Activated gamma-delta T cell treated with anti-CD3 and anti-CD28 coated beads, Interleukin-2, amount 50 U/mL, for 16 hours (primary cell): ENCODE measurements at regions not wholly inside any gene's neighbourhood (a gene's known extent, or its start where the extent isn't known, plus 50 kb on each side); places are given as distances from the start of the nearest gene placed in this dataset.
"Not testable (repeated sequence)": the region's sequence is repeated elsewhere in the genome, so short reads cannot be mapped to it uniquely, and the experiment has no call there.

Source experiments
- DNase-seq: peaks from one replicate; pipeline ENCODE4 v3.0.0-alpha.2; 2020; ENCODE audit warnings: low read depth

- no peak for DNase-seq
Observed at GRCh38 chr1:25131794-25132193, 100.5 kb downstream of the SYF2 start.

- DNase-seq: no peak
Observed at GRCh38 chr1:25130895-25131294, 101.4 kb downstream of the SYF2 start.

DNA sequence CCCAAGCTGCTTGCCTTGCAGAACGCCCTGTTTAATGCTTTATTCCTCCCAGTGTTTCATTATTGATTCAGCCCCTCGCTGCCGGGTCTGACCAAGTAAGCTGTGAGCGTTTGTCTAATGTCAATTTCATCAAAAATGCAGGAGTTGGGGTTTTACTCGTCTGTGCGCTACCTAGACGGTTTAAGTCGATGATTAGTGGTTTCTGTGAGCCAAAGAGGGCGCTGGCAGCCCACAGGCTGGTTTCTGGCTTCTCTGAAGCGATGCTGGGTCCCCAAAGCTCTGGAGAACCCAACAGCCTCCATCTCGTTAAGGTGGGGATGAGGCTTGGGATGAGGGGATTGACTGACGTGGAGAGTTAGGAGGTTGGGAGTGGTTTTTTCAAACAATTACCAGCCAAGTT is 102.9 kb downstream of the SYF2 start:
- DNase-seq: no peak

DNA sequence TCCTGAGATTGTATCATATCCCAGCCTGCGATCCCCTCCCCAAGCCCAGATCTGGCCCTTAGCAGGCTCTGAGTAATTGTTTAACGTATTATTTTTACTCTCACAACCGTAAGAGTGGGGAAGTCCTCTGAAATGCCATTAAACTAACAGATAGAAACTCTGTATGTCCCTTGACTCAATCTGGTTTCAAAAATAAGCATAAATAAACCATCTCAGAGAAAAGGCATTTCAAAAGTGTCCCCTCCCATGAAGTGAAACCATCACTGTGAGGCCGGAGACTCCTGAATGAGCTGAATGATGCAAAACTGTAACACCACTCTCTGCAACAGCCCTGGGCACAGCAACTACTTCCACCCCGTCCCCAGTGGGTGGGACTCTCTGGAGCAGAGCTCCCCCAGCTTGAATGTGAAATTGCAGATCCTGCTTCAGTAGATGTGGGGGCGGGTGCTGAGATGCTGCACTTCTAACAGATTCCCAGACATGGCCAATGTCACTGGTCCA is 104.1 kb downstream of the SYF2 start:
- DNase-seq: no peak

DNA sequence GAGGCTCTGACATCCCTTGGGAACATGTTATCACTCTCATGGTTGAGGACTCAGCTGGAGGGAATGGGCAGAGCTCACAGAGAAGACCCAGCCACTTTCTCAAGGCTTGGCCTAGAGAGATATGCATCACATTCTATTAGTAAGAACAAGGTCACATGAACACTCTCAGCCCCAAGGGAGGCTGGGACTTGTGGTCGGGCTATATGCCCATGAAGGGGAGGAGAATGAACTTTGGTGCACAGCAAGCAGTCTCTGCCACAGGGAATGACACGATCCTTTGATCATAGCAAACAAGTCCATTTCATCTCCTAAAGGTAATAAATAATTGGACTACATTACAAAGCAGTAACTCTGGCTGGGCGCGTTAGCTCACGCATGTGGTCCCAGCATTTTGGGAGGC is 105.7 kb downstream of the SYF2 start:
- no peak for DNase-seq

- no peak for DNase-seq
Observed at GRCh38 chr1:25123551-25123950, 108.8 kb downstream of the SYF2 start.

- no peak for DNase-seq
Observed at GRCh38 chr1:25122747-25123146, 109.6 kb downstream of the SYF2 start.

DNA sequence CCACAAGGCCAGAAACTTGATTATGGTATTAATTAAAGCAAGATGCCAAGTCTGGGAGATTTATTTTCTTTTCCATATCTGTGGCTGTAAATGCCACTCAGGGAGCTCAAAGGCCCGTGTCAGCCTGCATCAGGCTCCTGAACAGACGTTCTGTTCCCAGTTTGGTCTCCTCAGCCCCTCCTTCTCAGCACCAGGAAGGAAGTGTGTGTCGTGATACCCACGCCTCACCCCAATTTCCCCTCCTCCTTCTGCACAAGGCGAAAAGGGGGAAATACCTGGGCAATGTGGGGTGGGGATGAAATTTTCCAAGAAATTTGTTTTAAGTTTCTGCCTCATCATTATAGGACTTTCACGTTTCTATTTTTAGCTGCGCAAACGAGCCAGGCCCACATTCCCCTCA is 112.0 kb downstream of the SYF2 start:
- DNase-seq: no peak

DNA sequence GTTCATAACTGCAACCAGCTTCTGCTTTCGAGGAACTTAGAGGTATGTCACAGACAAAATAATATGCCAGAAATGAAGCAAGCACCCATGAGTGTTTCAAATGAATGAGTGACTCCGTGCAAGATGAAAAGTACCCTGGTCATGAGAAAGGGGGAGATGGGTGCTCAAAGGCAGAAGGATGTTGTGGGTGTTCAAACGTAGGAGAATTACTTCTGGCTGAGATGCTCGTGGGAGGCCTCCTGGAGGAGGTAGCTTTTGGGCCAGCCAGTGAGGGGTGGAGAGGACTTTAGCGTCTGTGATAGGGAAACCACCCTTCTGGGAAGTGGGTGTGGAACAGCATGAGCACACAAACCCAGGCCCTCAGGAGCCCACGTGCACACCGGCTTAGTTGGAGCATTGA is 113.8 kb downstream of the SYF2 start:
- DNase-seq: no peak

- no peak for DNase-seq
Observed at GRCh38 chr1:25117233-25117823, 115.0 kb downstream of the SYF2 start.

DNA sequence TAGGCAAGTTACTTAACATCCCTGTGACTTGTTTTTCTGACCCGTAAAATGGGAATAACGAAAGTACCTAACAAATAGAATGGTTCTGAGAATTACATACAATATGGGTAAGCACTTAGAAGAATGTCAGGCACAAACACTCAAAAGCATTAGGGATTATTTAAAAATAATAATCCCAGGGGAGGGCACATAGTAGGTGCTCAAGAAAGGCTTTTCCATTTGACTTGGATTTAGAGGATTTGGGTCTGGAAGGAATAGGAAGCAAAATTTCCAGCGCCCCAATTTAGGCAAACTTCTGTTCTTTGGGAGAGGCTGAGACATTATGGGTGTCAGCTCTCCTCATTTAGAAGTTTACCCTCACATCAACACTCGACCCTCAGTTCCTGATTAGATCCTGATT is 115.5 kb downstream of the SYF2 start:
- no peak for DNase-seq

DNA sequence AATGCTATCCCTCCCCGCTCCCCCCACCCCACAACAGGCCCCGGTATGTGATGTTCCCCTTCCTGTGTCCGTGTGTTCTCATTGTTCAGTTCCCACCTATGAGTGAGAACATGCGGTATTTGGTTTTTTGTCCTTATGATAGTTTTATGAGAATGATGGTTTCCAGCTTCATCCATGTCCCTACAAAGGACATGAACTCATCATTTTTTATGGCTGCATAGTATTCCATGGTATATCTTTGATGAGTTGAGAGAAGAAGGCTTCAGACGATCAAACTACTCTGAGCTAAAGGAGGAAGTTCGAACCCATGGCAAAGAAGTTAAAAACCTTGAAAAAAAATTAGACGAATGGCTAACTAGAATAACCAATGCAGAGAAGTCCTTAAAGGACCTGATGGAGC is 116.2 kb downstream of the SYF2 start:
- not testable (repeated sequence) for DNase-seq

GRCh38 chr1:25113731-25114130 is 118.6 kb downstream of the SYF2 start:
- DNase-seq: no peak

GRCh38 chr1:25113086-25113485 is 119.2 kb downstream of the SYF2 start:
- no peak for DNase-seq

DNA sequence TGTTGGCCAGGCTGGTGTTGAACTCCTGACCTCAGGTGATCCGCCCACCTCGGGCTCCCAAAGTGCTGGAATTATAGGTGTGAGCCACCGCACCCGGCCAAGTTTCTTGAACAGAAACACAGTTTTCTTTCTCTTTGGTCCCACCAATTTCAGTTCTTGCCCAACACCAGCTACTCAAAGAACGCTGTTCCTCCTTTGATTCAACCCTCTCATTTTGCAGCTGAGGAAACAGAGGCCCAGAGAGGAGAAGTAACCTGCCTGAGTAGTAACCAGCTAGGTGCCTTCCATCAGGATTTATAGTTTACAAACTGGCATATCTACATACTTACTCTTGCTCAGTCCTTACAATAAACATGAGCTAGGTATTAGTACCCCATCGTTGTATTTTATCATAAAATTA is 119.9 kb downstream of the SYF2 start:
- DNase-seq: no peak

DNA sequence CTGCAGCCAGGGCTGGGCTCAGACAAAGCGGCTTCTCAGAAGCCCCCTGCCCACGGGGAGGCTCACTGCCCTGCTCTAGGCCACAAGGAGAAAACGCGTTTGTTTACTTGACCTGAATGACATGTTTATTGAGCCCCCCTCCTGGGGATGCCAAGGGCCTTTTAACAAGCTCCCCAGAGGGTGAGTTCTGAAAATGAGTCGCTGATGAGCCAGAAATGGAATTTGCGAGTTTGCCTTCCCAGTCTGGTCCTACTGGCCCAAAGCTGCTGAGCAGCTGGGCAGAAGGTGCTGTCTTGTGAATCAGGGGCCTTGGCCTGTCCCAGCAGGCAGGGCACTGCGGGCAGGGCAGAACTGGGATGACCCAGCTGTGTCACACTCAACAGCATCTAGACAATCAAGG is 120.6 kb downstream of the SYF2 start:
- DNase-seq: no peak

DNA sequence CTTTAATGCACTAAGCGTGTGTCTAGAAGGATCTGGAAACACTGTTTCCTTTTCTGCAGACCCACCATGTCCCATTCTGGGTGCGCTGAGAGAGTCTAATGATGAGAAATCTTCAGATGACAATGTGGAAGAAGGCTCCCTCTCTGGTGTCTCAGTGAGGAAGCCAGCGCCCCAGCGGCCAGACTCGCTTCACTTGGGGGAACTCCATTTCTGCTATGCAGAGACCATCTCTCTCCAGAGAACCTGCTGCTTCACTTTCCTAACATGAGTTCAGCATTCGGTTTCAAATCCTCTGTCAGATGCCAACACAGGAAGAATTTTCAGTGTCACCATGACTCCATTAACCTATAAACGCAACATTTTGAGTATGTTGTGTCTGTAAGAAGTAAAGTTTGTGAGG is 121.8 kb downstream of the SYF2 start:
- DNase-seq: no peak

DNA sequence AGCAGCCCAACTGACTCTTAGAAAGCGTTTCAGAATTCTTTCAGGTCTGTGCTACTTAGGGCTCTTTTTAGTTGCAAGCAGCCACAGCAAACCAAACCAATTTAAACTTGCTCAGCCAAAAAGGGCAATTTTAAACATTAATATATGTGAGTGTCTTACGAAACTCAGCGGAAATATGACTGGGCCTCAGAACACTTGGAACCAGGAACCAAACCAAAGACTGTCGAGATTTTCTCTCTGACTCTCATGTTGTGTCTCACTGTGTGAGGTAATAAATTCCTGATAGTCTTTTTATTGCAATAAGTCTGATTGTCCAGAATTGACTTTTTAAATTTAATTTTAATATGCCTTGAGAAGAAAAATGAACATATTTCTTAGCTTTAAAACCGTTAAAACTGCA is 122.3 kb downstream of the SYF2 start:
- no peak for DNase-seq

GRCh38 chr1:25109531-25109951 is 122.8 kb downstream of the SYF2 start:
- DNase-seq: no peak

DNA sequence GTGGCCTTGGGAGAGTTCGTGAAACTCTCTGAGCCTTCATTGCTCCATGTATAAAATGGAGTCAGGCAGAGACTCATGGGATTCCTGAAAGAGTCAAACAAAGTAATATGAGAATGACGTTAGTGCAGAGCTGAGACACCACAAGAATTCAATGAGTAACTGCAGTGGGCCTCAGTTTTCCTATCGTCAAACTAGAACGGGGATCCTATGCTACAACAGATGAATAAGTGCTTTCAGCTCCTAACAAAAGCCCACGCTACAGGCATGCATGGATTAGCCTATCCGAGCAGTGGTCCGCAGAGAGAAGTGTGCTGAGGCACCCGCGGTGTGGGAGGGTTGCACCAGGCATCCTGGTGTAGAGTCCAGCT is 124.7 kb downstream of the SYF2 start:
- DNase-seq: no peak

GRCh38 chr1:25106976-25107642 is 125.2 kb downstream of the SYF2 start:
- DNase-seq: no peak

- DNase-seq: no peak
Observed at GRCh38 chr1:25106352-25106751, 126.0 kb downstream of the SYF2 start.

DNA sequence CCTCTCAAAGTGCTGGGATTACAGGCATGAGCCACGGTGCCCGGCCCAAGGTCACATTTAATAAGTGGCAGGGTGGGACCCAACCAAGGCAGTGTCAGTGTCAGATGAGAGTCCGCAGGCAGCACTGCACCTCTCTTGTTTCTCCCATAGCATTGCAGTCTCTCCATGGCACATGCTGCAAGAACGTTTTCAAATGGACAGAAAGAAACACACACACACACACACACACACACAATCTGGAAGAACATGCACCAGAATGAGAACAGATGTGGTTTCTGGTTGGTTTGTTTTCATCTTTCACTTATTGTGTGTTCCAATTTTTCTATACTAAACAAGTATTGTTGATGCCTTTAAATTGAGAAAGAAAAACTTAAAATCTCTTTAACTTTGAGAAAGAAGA is 126.5 kb downstream of the SYF2 start:
- DNase-seq: no peak

GRCh38 chr1:25104932-25105561 is 127.3 kb downstream of the SYF2 start:
- DNase-seq: no peak
